ENCODE measurements at regions not wholly inside any gene's neighbourhood (a gene's known extent, or its start where the extent isn't known, plus 50 kb on each side); places are given as distances from the start of the nearest gene placed in this dataset.

DNA sequence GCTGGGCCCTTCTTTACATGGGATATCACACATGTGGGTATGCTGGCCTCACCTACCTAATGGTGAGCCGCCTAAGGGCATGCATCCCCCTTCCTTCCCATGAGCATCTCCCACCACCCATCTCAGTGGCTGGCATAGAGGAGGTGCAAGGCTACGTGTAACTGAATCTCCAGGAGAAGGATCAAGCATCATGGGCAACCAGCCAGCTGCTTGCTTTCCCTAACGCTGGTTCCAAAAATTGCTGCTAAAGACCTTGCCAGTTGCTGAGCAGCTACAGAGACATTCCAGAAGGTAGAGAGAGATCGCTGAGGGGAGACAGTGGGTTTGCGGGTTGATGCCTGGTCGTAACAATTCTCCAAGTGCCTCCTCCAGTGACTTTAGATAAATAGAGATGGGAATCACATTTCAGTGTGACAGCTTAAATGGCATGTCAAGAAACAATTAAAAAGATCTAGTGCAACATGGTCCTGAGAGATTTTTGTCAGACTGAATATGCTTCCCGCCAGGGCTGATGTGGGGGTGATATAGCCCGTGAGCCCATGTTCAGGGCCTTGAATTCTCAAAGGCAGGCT is 378.4 kb upstream of the CDH5 start:
- H2AK9ac ChIP-seq (replicated peaks; ENCODE audit: low read depth, low read length, poor library complexity): no peak overlapping the region
- TF ChIP-seq RCOR1 (IDR thresholded peaks at IDR 0.05; ENCODE audit: insufficient replicate concordance, low read length) (no peak), MAFK (IDR thresholded peaks at IDR 0.05; ENCODE audit: low read depth, low read length) (no peak), MXI1 (IDR thresholded peaks at IDR 0.05; ENCODE audit: borderline replicate concordance, low read depth, low read length) (no peak), NFE2L2 (IDR thresholded peaks at IDR 0.05; ENCODE audit: low read depth, low read length) (no peak), SMC3 (IDR thresholded peaks at IDR 0.05; ENCODE audit: low read depth, low read length) (no peak), MAZ (IDR thresholded peaks at IDR 0.05; ENCODE audit: borderline replicate concordance, low read depth, low read length) (no peak), FOS (IDR thresholded peaks at IDR 0.05; ENCODE audit: low read depth, low read length) (no peak), BHLHE40 (IDR thresholded peaks at IDR 0.05; ENCODE audit: low read depth, low read length) (no peak), RAD21 (IDR thresholded peaks at IDR 0.05; ENCODE audit: low read length) (no peak), CEBPB (IDR thresholded peaks at IDR 0.05; ENCODE audit: low read depth, low read length) (no peak)
- TF ChIP-seq, protein P1, sequence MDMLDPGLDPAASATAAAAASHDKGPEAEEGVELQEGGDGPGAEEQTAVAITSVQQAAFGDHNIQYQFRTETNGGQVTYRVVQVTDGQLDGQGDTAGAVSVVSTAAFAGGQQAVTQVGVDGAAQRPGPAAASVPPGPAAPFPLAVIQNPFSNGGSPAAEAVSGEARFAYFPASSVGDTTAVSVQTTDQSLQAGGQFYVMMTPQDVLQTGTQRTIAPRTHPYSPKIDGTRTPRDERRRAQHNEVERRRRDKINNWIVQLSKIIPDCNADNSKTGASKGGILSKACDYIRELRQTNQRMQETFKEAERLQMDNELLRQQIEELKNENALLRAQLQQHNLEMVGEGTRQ (IDR thresholded peaks at IDR 0.05; ENCODE audit: low read depth, low read length): no peak
- TF ChIP-seq, protein P2, sequence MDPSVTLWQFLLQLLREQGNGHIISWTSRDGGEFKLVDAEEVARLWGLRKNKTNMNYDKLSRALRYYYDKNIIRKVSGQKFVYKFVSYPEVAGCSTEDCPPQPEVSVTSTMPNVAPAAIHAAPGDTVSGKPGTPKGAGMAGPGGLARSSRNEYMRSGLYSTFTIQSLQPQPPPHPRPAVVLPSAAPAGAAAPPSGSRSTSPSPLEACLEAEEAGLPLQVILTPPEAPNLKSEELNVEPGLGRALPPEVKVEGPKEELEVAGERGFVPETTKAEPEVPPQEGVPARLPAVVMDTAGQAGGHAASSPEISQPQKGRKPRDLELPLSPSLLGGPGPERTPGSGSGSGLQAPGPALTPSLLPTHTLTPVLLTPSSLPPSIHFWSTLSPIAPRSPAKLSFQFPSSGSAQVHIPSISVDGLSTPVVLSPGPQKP (IDR thresholded peaks at IDR 0.05; ENCODE audit: borderline replicate concordance, low read depth, low read length): no peak
- TF ChIP-seq, protein P3, sequence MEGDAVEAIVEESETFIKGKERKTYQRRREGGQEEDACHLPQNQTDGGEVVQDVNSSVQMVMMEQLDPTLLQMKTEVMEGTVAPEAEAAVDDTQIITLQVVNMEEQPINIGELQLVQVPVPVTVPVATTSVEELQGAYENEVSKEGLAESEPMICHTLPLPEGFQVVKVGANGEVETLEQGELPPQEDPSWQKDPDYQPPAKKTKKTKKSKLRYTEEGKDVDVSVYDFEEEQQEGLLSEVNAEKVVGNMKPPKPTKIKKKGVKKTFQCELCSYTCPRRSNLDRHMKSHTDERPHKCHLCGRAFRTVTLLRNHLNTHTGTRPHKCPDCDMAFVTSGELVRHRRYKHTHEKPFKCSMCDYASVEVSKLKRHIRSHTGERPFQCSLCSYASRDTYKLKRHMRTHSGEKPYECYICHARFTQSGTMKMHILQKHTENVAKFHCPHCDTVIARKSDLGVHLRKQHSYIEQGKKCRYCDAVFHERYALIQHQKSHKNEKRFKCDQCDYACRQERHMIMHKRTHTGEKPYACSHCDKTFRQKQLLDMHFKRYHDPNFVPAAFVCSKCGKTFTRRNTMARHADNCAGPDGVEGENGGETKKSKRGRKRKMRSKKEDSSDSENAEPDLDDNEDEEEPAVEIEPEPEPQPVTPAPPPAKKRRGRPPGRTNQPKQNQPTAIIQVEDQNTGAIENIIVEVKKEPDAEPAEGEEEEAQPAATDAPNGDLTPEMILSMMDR (conservative IDR thresholded peaks at IDR 0.05; ENCODE audit: low read depth, low read length): no peak
- DNase-seq (no peak), ATAC-seq (ENCODE audit: low read depth) (no peak)
- no peak overlapping the region for H2BK120ac ChIP-seq (ENCODE audit: low read depth, low read length)
- no peak overlapping the region for H4K5ac ChIP-seq (ENCODE audit: low read depth, low read length)
- no peak overlapping the region for H2BK5ac ChIP-seq (ENCODE audit: low read depth, low read length, poor library complexity, severe bottlenecking)
- peaks cover 27% of the 10 kb centered on the region for H3K27me3 ChIP-seq (ENCODE audit: control insufficient read depth, insufficient read depth, low read length)
- dilution Hi-C loops (cut with HindIII; ENCODE audit: low sequenced_read_pairs, unreplicated experiment): no loop called here
- ChIA-PET POLR2A (ENCODE audit: unreplicated experiment) (no interaction called here), CTCF (interaction anchor here (0.6 kb wide), 1 partner anchor 1311 kb away, joined by 3 read pairs; no protein-coding TSS in a partner anchor)
- no peak overlapping the region for H4K8ac ChIP-seq (ENCODE audit: low read depth in 2 of 2, low read length in 2 of 2)
- no peak overlapping the region for H2BK20ac ChIP-seq (ENCODE audit: low read depth, low read length)
- BruUV-seq (replicated peaks): no TSS peak
- no peak overlapping the region for H3K23ac ChIP-seq (ENCODE audit: low read depth, low read length)
- H3K4me1 ChIP-seq (ENCODE audit: control insufficient read depth, insufficient read depth, low read length): no peaks in the 10 kb centered on the region
- no peak overlapping the region for H3K27ac ChIP-seq (ENCODE audit: insufficient read depth, low read length)
- H2AK5ac ChIP-seq (ENCODE audit: low read depth, low read length): no peak overlapping the region
- no peaks in the 10 kb centered on the region for H3K36me3 ChIP-seq (ENCODE audit: control insufficient read depth, insufficient read depth, low read length)
- no peak overlapping the region for H3K14ac ChIP-seq (replicated peaks; ENCODE audit: low read depth, low read length)
- H3K4ac ChIP-seq (ENCODE audit: low read depth, low read length): no peak overlapping the region
- intact Hi-C loops (cut with micrococcal nuclease): no loop called here
- no peaks in the 10 kb centered on the region for H4K20me1 ChIP-seq (ENCODE audit: insufficient read depth, low read length)
- no peak overlapping the region for H3K4me2 ChIP-seq (ENCODE audit: low read depth, low read length)
- in situ Hi-C loops (cut with MboI; ENCODE audit: low sequenced_read_pairs): no loop called here
- no peak overlapping the region for H4K91ac ChIP-seq (ENCODE audit: insufficient read depth, low read depth, low read length)
- no peak overlapping the region for H3K56ac ChIP-seq (ENCODE audit: extremely low read depth, insufficient read depth, low read length)
- no peak overlapping the region for H3K4me3 ChIP-seq (ENCODE audit: insufficient read depth, low read depth, low read length)
- H2BK15ac ChIP-seq (ENCODE audit: low read depth, low read length): no peak overlapping the region
- no peak overlapping the region for H2AFZ ChIP-seq (replicated peaks; ENCODE audit: low read length, poor library complexity)
- no peaks in the 10 kb centered on the region for H3K9me1 ChIP-seq (ENCODE audit: insufficient read depth, low read length)
- H3K9ac ChIP-seq (ENCODE audit: low read depth, low read length): no peak overlapping the region
- H3K9me3 ChIP-seq (ENCODE audit: control insufficient read depth, insufficient read depth, low read length): no peaks in the 10 kb centered on the region
- no CpG with 5 or more reads among the region's 8 CpGs for WGBS, 2 experiments (ENCODE audit: extremely low coverage in 2 of 2, insufficient read length in 1 of 2)
- H3K18ac ChIP-seq (ENCODE audit: low read depth, low read length): no peak overlapping the region
- H3K79me1 ChIP-seq (ENCODE audit: low read depth in 1 of 2, low read length in 2 of 2): no peaks in the 10 kb centered on the region
